Fibroblast of mammary gland (primary cell): ENCODE measurements at regions not wholly inside any gene's neighbourhood (a gene's known extent, or its start where the extent isn't known, plus 50 kb on each side); places are given as distances from the start of the nearest gene placed in this dataset.
"Not testable (repeated sequence)": the region's sequence is repeated elsewhere in the genome, so short reads cannot be mapped to it uniquely, and the experiment has no call there.

ENCODE experiments used
- DNase-seq: peaks from one replicate; pipeline ENCODE4 v3.0.0-alpha.2; 2010; ENCODE audit warnings: low read depth
- H3K4me3 ChIP-seq: 2 replicates; pipeline ENCODE4 v1.5.1; 2011; ENCODE audit warnings: low read depth, mild to moderate bottlenecking, low read length, moderate library complexity; ENCODE audit not compliant: control insufficient read depth
- TF ChIP-seq, protein P1 (sequence below): conservative IDR thresholded peaks from 2 replicates; pipeline ENCODE4 v1.5.1; 2011; ENCODE audit warnings: low read depth, low read length, inconsistent platforms; ENCODE audit not compliant: control insufficient read depth, insufficient read depth

DNA sequence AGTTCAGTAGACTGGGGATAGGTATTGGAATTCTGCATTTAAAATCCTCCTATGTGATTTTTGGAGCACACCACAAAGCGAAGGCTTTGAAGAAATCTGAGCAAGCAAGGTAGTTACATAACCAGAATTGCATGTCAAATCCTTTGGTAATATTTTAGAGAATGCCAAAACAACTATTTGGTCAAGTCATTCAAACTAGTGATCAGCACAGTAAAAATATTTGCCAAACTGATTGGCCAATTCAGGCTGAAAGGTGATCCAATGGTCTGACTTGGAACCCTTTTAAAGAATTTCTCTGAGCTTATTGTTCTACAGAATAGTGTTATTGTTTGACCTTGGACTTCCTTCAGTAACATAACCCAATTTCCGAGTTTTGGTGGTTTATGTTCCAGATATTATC lies 214.2 kb upstream of the ETAA1 start:
- no peak for DNase-seq
- TF ChIP-seq, protein P1, sequence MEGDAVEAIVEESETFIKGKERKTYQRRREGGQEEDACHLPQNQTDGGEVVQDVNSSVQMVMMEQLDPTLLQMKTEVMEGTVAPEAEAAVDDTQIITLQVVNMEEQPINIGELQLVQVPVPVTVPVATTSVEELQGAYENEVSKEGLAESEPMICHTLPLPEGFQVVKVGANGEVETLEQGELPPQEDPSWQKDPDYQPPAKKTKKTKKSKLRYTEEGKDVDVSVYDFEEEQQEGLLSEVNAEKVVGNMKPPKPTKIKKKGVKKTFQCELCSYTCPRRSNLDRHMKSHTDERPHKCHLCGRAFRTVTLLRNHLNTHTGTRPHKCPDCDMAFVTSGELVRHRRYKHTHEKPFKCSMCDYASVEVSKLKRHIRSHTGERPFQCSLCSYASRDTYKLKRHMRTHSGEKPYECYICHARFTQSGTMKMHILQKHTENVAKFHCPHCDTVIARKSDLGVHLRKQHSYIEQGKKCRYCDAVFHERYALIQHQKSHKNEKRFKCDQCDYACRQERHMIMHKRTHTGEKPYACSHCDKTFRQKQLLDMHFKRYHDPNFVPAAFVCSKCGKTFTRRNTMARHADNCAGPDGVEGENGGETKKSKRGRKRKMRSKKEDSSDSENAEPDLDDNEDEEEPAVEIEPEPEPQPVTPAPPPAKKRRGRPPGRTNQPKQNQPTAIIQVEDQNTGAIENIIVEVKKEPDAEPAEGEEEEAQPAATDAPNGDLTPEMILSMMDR, result no peak
- no peak overlapping the region for H3K4me3 ChIP-seq

DNA sequence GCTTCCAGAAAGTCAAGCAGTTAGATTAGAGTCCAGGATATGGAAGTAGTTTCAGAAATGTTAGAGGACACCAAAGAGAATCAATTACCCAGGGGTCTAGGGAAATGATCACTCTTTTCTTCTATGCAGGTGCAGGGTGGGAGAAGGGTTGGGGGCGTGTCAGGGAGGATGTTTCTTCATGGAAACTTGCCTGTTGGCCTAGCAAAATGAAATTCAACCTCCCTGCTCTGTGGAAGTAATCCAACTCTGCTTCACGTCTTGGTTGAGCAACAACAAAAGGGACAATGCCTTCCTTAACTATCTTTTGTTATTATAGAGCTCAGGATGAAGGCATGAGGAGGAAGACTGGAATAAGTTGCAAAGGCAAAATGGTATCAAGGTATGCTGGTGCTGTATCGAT lies 210.8 kb upstream of the ETAA1 start:
- H3K4me3 ChIP-seq, result no peak overlapping the region
- DNase-seq, result no peak
- TF ChIP-seq, protein P1, result no peak

- TF ChIP-seq, protein P1, result no peak
- DNase-seq, result no peak
- H3K4me3 ChIP-seq, result no peak overlapping the region
Measured at GRCh38 chr2:67186871-67187270, 210.3 kb upstream of the ETAA1 start.

GRCh38 chr2:67195327-67195726 lies 201.8 kb upstream of the ETAA1 start:
- not testable (repeated sequence) for DNase-seq, H3K4me3 ChIP-seq

GRCh38 chr2:67201521-67201920 lies 195.6 kb upstream of the ETAA1 start:
- DNase-seq, result no peak
- H3K4me3 ChIP-seq, result no peak overlapping the region
- TF ChIP-seq, protein P1, result no peak

- no peak overlapping the region for H3K4me3 ChIP-seq
- TF ChIP-seq, protein P1, result no peak
- no peak for DNase-seq
Measured at GRCh38 chr2:67204349-67204748, 192.8 kb upstream of the ETAA1 start.

DNA sequence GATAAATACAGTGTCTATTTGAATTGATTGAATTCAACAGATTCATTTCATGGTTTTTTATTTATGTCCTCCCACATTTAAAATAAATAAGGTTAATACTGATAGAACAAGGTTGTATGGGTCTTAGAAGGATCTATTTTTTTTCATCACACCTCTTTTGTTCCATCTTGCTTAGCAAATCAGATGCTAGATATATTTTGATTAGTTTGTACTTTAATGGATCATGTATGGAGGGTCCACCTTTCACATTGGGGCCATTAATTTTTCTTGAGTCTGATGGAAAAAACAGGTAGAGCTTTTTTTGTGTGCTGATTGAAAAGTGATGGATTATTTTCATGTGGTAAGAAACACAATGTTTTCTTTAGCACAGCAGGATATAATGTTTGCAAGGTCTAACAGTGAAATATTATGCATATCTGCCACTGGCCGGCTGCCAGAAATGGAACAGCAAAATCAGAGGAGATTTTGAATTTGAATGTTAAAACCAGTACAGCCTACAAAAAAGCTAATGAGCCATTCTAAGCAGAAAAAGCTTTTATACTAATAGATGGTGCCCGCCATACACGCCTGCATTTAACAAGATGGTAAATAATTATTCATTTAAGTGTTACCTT lies 188.1 kb upstream of the ETAA1 start:
- H3K4me3 ChIP-seq, result no peak overlapping the region
- TF ChIP-seq, protein P1, result no peak
- DNase-seq, result no peak
